B cell (primary cell): ENCODE measurements at regions not wholly inside any gene's neighbourhood (a gene's known extent, or its start where the extent isn't known, plus 50 kb on each side); places are given as distances from the start of the nearest gene placed in this dataset.

Experiments used
- CTCF ChIP-seq: fragments of 200-600 bp; IDR thresholded peaks from one replicate; pipeline ENCODE4 v1.8.0; 2022; ENCODE audit warnings: antibody characterized with exemption, mild to moderate bottlenecking
- EZH2 ChIP-seq: IDR thresholded peaks from 2 replicates; pipeline ENCODE4 v1.6.1; 2012; ENCODE audit warnings: borderline replicate concordance, low read depth, mild to moderate bottlenecking, moderate library complexity, low read length; ENCODE audit not compliant: insufficient read depth, poor library complexity, severe bottlenecking

GRCh38 chr5:124948754-124949275 is 202.4 kb upstream of the ZNF608 start:
- no peak for TF ChIP-seq CTCF
- TF ChIP-seq EZH2 = no peak
